LNCaP clone FGC (cell line): ENCODE measurements at regions not wholly inside any gene's neighbourhood (a gene's known extent, or its start where the extent isn't known, plus 50 kb on each side); places are given as distances from the start of the nearest gene placed in this dataset.
A peak's percentile ranks its signal among the peaks of the same experiment; 100 is the strongest.

ENCODE experiments used
- DNase-seq: peaks from one replicate; pipeline ENCODE4 v3.0.0-alpha.2; 2011; ENCODE audit warnings: low read depth
- H3K4me3 ChIP-seq: 2 replicates; pipeline ENCODE4 v1.5.1; 2011; ENCODE audit warnings: mild to moderate bottlenecking, low read depth, low read length, control low read depth
- CTCF ChIP-seq: IDR thresholded peaks from 2 replicates; pipeline ENCODE4 v1.5.1; 2012; ENCODE audit warnings: mild to moderate bottlenecking; ENCODE audit not compliant: control insufficient read depth, insufficient read depth; ENCODE audit errors: extremely low read depth

DNA sequence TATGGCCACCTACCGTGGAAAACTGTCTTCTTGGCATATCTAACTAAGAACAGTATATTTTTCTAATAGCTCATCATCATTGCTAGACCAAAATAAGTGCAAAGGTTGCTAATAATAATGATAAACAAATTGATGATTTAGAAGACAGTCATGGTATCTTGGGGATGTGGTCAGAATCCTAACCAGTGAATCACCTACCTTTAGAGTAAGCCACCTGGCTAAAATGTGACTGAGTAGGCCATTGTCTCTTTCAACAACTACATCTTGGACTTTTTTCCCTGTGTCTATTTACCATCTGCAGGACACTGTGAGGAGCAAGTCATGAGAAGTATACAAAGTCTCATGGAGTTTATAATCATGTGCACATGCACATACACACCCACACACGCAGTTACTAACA lies 273.5 kb upstream of the SEMA6D start:
- no peak for TF ChIP-seq CTCF
- no peak for DNase-seq
- H3K4me3 ChIP-seq: no peak overlapping the region

DNA sequence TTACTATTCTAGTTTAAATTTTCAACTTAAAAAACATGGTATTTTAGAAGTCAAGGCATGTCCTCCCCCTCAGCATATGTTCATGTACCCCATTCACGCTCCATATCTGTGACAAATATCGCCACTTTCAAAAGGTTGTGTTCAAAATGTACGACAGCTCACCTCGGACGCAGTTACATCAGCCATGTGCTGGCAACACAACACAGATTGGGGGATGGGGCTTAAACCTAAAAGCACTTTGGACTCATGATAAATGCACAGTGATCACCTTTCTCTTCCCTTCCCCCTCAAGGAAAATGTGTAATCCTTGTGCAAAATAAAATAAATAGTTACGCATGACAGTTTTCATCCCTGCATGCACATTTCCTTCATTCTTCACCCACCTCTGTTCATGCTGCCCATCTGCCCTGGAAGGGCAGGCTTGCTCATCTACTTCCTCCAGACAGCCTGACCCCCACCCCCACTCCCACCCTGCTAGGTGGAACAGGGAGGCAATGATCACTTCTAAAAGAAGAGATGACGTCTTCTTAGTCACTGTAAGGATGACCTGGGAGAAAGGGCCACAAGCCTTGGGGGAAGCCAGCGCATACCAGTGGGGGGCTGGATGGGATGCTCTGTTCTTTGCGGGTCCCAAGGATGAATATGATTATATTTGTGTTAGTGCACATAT lies 271.4 kb upstream of the SEMA6D start:
- DNase-seq: no peak
- TF ChIP-seq CTCF: no peak
- no peak overlapping the region for H3K4me3 ChIP-seq

DNA sequence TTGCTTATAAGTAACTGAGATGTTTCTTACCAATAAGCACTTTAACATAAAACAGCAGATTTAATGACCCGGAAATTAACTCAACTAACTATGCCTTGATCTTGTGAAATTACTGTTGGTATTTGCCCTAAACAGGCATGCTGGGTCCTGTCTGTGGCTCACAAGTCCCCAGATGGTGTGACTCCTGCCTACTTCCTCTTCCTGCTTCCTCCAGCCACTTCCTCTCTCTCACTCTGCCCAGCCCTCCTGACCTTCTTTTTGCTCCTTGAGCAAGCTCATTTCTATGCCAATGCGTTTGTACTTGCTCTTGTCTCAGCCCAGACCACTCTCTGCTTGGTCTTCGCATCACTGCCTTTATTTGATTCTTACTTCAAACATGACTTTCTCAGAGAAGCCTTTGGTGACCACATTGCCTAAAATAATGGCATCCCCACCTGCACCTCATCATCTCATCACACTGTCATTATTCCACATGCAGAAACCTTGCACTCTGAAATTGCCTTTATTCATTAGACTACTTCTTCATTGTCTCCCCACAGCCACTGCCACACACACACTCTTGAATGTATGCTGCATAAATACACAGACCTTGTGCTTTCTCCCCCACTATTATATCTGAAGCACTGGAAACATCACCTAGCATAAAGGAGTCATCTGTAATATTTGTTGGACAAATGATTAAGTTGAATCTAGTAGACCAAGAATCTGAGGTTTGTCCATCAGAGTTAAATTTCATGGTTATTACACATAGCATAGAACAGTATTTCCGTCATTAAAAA lies 256.3 kb upstream of the SEMA6D start:
- no peak overlapping the region for H3K4me3 ChIP-seq
- no peak for DNase-seq
- no peak for TF ChIP-seq CTCF

GRCh38 chr15:47461652-47462141 lies 255.6 kb upstream of the SEMA6D start:
- TF ChIP-seq CTCF: no peak
- H3K4me3 ChIP-seq: no peak overlapping the region
- no peak for DNase-seq

- TF ChIP-seq CTCF: no peak
- no peak overlapping the region for H3K4me3 ChIP-seq
- peak; percentile 46 for DNase-seq
Measured at GRCh38 chr15:47466357-47466756, 250.9 kb upstream of the SEMA6D start.

- TF ChIP-seq CTCF: no peak
- H3K4me3 ChIP-seq: no peak overlapping the region
- no peak for DNase-seq
Measured at GRCh38 chr15:47470983-47471382, 246.3 kb upstream of the SEMA6D start.
